ENCODE measurements at regions not wholly inside any gene's neighbourhood (a gene's known extent, or its start where the extent isn't known, plus 50 kb on each side); places are given as distances from the start of the nearest gene placed in this dataset.
"Not testable (repeated sequence)": the region's sequence is repeated elsewhere in the genome, so short reads cannot be mapped to it uniquely, and the experiment has no call there.

DNA sequence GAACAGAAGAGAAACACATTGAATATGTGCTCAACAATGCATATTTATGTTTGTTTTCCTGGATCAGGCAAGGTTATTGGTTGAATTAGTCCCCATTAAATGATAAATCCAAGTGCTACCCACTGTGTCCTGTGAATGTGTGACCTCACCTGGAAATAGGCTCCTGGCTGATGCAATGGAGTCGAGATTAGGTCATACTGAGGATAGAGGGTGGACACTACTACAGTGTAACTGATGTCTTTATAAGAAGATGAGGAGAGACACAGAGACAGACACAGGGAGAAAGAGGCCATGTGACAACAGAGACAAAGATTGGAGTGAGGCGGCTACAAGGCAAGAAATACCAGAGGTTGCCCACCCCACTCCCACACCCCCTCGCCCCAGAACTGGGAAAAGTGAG lies 559.3 kb downstream of the C6orf118 start:
- no peaks in the 10 kb centered on the region for H3K9me3 ChIP-seq
- no peak overlapping the region for H3K27ac ChIP-seq
- intact Hi-C loops (cut with DNase I) = no loop called here
- H3K4me3 ChIP-seq = no peak overlapping the region
- H3K36me3 ChIP-seq = no peaks in the 10 kb centered on the region
- no peak for DNase-seq (ENCODE audit: extremely low spot score in 2 of 2)
- no peaks in the 10 kb centered on the region for H3K4me1 ChIP-seq
- no peak for TF ChIP-seq POLR2A (IDR thresholded peaks at IDR 0.05)
- no peak for TF ChIP-seq POLR2AphosphoS5 (IDR thresholded peaks at IDR 0.05; ENCODE audit: insufficient read depth in 1 of 2, low read depth in 1 of 2)
- TF ChIP-seq, protein P1, sequence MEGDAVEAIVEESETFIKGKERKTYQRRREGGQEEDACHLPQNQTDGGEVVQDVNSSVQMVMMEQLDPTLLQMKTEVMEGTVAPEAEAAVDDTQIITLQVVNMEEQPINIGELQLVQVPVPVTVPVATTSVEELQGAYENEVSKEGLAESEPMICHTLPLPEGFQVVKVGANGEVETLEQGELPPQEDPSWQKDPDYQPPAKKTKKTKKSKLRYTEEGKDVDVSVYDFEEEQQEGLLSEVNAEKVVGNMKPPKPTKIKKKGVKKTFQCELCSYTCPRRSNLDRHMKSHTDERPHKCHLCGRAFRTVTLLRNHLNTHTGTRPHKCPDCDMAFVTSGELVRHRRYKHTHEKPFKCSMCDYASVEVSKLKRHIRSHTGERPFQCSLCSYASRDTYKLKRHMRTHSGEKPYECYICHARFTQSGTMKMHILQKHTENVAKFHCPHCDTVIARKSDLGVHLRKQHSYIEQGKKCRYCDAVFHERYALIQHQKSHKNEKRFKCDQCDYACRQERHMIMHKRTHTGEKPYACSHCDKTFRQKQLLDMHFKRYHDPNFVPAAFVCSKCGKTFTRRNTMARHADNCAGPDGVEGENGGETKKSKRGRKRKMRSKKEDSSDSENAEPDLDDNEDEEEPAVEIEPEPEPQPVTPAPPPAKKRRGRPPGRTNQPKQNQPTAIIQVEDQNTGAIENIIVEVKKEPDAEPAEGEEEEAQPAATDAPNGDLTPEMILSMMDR (IDR thresholded peaks at IDR 0.05) = no peak
- no peaks in the 10 kb centered on the region for H3K27me3 ChIP-seq

DNA sequence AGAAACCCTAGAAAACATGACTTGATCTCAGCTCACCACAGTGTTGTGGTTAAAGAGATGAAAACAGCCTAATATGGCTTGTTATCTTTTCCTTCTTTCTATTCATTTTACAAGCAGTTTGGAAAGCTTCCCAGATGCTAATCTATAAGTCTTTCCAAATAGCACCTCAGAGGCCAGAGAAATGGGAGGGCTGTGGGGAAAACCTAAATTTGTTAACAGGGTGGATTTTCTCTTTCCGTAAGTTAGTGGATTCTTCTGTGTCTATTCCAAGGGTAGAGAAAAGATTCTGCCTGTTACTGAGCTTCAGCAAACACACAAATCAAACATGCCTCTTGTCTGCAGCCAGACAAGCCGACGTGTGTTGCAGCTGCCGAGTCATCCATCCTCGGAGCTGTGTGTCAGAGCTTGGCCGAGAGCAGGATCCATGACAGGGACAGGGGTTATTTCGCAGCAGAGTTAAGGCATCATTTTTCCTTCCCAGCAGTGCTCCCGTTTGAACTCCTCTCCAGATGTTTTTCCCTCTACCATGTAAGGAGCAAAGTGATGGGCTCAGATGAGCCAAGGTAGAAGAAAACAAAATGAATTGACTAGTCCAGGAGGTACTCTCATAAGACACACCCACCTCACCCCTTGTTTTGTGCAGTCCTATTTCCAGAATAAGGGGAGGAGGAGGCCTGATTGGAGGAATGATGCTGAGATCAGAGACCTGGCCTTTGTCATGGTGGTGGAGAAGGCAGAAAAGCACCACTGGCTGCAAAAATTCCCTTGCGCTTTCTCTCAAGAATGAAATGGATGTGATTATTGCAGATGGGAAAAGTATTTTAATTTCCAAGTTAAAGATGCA lies 560.0 kb downstream of the C6orf118 start:
- DNase-seq (ENCODE audit: extremely low spot score in 2 of 2) = no peak
- H3K27me3 ChIP-seq = no peaks in the 10 kb centered on the region
- H3K4me1 ChIP-seq = no peaks in the 10 kb centered on the region
- no peaks in the 10 kb centered on the region for H3K9me3 ChIP-seq
- no peak overlapping the region for H3K4me3 ChIP-seq
- no peak overlapping the region for H3K27ac ChIP-seq
- TF ChIP-seq POLR2AphosphoS5 (IDR thresholded peaks at IDR 0.05; ENCODE audit: insufficient read depth in 1 of 2, low read depth in 1 of 2) (no peak), POLR2A (IDR thresholded peaks at IDR 0.05) (no peak)
- TF ChIP-seq, protein P1 (IDR thresholded peaks at IDR 0.05) = no peak
- intact Hi-C loops (cut with DNase I) = no loop called here
- no peaks in the 10 kb centered on the region for H3K36me3 ChIP-seq

DNA sequence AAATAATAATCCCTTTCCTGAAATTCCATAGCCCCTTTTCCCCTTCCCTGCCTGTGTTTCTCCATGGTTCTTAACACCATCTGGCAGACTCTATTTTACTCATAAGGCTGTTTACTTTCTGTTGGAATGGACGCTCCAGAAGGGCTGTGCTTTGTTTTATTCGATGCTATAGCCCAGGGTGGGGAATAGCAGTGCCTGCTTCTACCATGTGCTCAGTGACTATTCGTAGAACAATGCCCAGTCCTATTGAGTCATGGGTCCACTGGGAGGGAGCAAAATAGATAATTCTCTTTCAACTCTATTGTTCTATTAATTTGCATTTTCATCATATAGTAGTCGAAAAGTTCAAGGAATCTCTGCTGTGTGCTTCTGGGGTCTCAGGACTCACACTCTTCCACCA lies 565.1 kb downstream of the C6orf118 start:
- no peak for DNase-seq (ENCODE audit: extremely low spot score in 2 of 2)
- no peaks in the 10 kb centered on the region for H3K9me3 ChIP-seq
- TF ChIP-seq POLR2AphosphoS5 (IDR thresholded peaks at IDR 0.05; ENCODE audit: insufficient read depth in 1 of 2, low read depth in 1 of 2) = no peak
- TF ChIP-seq, protein P1 (IDR thresholded peaks at IDR 0.05) = no peak
- no peak for TF ChIP-seq POLR2A (IDR thresholded peaks at IDR 0.05)
- H3K4me1 ChIP-seq = no peaks in the 10 kb centered on the region
- no peaks in the 10 kb centered on the region for H3K36me3 ChIP-seq
- intact Hi-C loops (cut with DNase I) = no loop called here
- H3K27ac ChIP-seq = no peak overlapping the region
- no peak overlapping the region for H3K4me3 ChIP-seq
- no peaks in the 10 kb centered on the region for H3K27me3 ChIP-seq

DNA sequence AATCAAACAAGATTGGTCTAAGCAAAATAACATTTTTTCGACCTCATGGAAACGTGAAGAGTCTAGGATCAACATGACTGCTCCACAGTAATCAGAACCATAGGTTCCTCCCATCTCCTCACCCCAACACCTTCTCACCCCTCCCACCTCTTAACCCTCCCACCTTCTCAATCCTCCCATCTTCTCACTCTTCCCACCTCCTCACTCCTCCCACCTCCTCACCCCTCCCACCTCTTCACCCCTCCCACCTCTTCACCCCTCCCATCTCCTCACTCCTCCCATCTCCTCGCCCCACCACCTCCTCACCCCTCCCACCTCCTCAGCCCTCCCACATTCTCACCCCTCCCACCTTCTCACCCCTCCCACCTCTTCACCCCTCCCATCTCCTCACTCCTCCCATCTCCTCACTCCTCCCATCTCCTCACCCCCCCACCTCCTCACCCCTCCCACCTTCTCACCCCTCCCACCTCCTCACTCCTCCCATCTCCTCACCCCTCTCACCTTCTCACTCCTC lies 567.4 kb downstream of the C6orf118 start:
- H3K36me3 ChIP-seq = no peaks in the 10 kb centered on the region
- TF ChIP-seq POLR2AphosphoS5 (IDR thresholded peaks at IDR 0.05; ENCODE audit: insufficient read depth in 1 of 2, low read depth in 1 of 2) = no peak
- TF ChIP-seq POLR2A (IDR thresholded peaks at IDR 0.05) = no peak
- TF ChIP-seq, protein P1 (IDR thresholded peaks at IDR 0.05) = no peak
- no peaks in the 10 kb centered on the region for H3K9me3 ChIP-seq
- intact Hi-C loops (cut with DNase I) = no loop called here
- no peak for DNase-seq (ENCODE audit: extremely low spot score in 2 of 2)
- H3K4me1 ChIP-seq = no peaks in the 10 kb centered on the region
- no peaks in the 10 kb centered on the region for H3K27me3 ChIP-seq
- no peak overlapping the region for H3K4me3 ChIP-seq
- H3K27ac ChIP-seq = no peak overlapping the region

DNA sequence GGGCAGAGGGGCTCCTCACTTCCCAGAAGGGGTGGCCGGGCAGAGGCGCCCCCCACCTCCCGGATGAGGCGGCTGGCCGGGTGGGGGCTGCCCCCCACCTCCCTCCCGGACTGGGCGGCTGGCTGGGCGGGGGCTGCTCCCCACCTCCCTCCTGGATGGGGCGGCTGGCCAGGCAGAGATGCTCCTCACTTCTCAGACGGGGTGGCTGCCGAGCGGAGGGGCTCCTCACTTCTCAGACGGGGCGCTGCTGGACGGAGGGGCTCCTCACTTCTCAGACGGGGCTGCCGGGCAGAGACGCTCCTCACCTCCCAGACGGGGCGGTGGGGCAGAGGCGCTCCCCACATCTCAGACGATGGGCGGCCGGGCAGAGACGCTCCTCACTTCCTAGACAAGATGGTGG lies 573.3 kb downstream of the C6orf118 start:
- H3K36me3 ChIP-seq; H3K9me3 ChIP-seq; intact Hi-C loops (cut with DNase I); DNase-seq (ENCODE audit: extremely low spot score in 2 of 2); H3K27me3 ChIP-seq; H3K27ac ChIP-seq; H3K4me1 ChIP-seq; H3K4me3 ChIP-seq: not testable (repeated sequence)
